ENCODE measurements at regions not wholly inside any gene's neighbourhood (a gene's known extent, or its start where the extent isn't known, plus 50 kb on each side); places are given as distances from the start of the nearest gene placed in this dataset.

DNA sequence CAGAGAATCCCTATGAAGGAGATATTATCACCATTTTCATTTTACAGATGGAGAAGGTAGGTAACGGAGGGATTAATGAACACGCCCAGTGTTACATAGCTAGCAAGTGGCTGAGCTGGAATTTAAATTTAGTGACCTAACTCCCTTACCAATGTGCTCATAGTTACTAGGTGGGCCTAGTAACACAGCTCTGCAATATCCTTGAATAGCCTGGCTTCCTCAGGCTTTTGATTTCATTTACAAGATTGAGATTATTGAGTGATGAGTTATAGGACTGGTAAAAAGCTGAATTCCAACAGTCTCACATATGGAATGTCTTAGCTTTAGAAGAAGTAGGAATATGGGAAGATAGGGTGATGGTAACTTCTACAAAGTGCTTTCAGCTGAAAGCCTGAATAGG, 336.3 kb upstream of the KIF2A start:
- Histone ChIP-seq H3K79me1 (ENCODE audit: low read depth, low read length) (no peaks in the 10 kb centered on the region), H3K56ac (replicated peaks; ENCODE audit: insufficient read length, low read depth, low read length) (no peak overlapping the region), H3K18ac (ENCODE audit: extremely low read depth, low read length) (no peak overlapping the region), H2AK5ac (ENCODE audit: low read depth, low read length) (no peak overlapping the region), H3K14ac (ENCODE audit: insufficient read length) (no peak overlapping the region), H3K4me2 (ENCODE audit: insufficient read depth in 1 of 2, low read depth in 2 of 2, low read length in 2 of 2) (no peak overlapping the region), H4K20me1 (replicated peaks in 1 of 2; ENCODE audit: control insufficient read depth in 1 of 2, insufficient read depth in 2 of 2, low read length in 2 of 2) (no peaks in the 10 kb centered on the region), H2BK5ac (ENCODE audit: low read depth, low read length) (no peak overlapping the region), H3K4ac (replicated peaks; ENCODE audit: insufficient read length, low read depth, low read length) (no peak overlapping the region), H3K27ac (ENCODE audit: low read depth, low read length) (no peak overlapping the region), H3K9me3 (ENCODE audit: insufficient read depth in 2 of 2, low read depth in 1 of 2, low read length in 1 of 2) (no peaks in the 10 kb centered on the region), H3K9ac (replicated peaks in 1 of 4; ENCODE audit: extremely low read depth in 1 of 4, low read depth in 3 of 4, low read length in 3 of 4) (no peak overlapping the region), H3K27me3 (replicated peaks in 1 of 4; ENCODE audit: control insufficient read depth in 3 of 4, extremely low read depth in 1 of 4, insufficient read depth in 3 of 4, low read length in 3 of 4) (no peaks in the 10 kb centered on the region), H3K4me3 (ENCODE audit: extremely low read depth in 1 of 4, insufficient read depth in 2 of 4, low read depth in 3 of 4, low read length in 4 of 4) (no peak overlapping the region), H2BK120ac (replicated peaks; ENCODE audit: low read depth, low read length) (no peak overlapping the region), H3K79me2 (ENCODE audit: control insufficient read depth in 1 of 2, insufficient read depth in 2 of 2, low read length in 2 of 2) (no peaks in the 10 kb centered on the region), H4K91ac (replicated peaks; ENCODE audit: insufficient read length, low read length) (no peak overlapping the region), H4K5ac (ENCODE audit: insufficient read length, low read depth, low read length) (no peak overlapping the region), H2AFZ (ENCODE audit: low read length) (no peak overlapping the region), H3K23me2 (ENCODE audit: low read depth, low read length) (no peaks in the 10 kb centered on the region; the same call in 1 of the 2 replicates), H2BK15ac (ENCODE audit: low read length) (no peak overlapping the region), H2BK12ac (ENCODE audit: low read depth, low read length) (no peak overlapping the region), H3K4me1 (replicated peaks in 1 of 4; ENCODE audit: control insufficient read depth in 3 of 4, insufficient read depth in 4 of 4, low read length in 3 of 4) (no peaks in the 10 kb centered on the region), H4K8ac (ENCODE audit: extremely low read depth, insufficient read depth, low read length) (no peak overlapping the region), H3K23ac (ENCODE audit: insufficient read length) (no peak overlapping the region), H2BK20ac (ENCODE audit: low read length) (no peak overlapping the region), H3K36me3 (ENCODE audit: control insufficient read depth in 2 of 4, insufficient read depth in 4 of 4, low read length in 3 of 4) (no peaks in the 10 kb centered on the region)
- CTCF ChIA-PET (ENCODE audit: partially characterized antibody), result interaction anchor here (1.1 kb wide), 2 partner anchors 152 to 176 kb away, joined by 3 read pairs; no protein-coding TSS in a partner anchor
- FAIRE-seq (no peak), DNase-seq (ENCODE audit: low read depth in 1 of 2, low spot score in 2 of 2) (no peak)
- WGBS, 2 experiments (ENCODE audit: extremely low coverage in 1 of 2, insufficient coverage in 1 of 2, insufficient read length in 1 of 2, insufficient replicate concordance in 2 of 2, low coverage in 1 of 2, low lambda C conversion rate in 2 of 2, missing lambda C conversion rate in 1 of 2), result 88% methylated on average over 2 of the region's 2 CpGs; no CpG with 5 or more reads in 1 of the 2 experiments
- POLR2A ChIA-PET (ENCODE audit: partially characterized antibody), result no interaction called here
- TF ChIP-seq, protein P1, sequence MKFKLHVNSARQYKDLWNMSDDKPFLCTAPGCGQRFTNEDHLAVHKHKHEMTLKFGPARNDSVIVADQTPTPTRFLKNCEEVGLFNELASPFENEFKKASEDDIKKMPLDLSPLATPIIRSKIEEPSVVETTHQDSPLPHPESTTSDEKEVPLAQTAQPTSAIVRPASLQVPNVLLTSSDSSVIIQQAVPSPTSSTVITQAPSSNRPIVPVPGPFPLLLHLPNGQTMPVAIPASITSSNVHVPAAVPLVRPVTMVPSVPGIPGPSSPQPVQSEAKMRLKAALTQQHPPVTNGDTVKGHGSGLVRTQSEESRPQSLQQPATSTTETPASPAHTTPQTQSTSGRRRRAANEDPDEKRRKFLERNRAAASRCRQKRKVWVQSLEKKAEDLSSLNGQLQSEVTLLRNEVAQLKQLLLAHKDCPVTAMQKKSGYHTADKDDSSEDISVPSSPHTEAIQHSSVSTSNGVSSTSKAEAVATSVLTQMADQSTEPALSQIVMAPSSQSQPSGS (IDR thresholded peaks at IDR 0.05; ENCODE audit: low read length), result no peak
- no peak for TF ChIP-seq NRF1 (IDR thresholded peaks at IDR 0.05; ENCODE audit: low read depth, low read length)
- no peak for TF ChIP-seq POLR2AphosphoS5 (IDR thresholded peaks at IDR 0.05; ENCODE audit: low read depth, low read length)
- no peak for TF ChIP-seq HDAC2 (IDR thresholded peaks at IDR 0.05; ENCODE audit: borderline replicate concordance in 1 of 2, low read depth in 2 of 2, low read length in 2 of 2)
- TF ChIP-seq, protein P2, sequence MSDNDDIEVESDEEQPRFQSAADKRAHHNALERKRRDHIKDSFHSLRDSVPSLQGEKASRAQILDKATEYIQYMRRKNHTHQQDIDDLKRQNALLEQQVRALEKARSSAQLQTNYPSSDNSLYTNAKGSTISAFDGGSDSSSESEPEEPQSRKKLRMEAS (IDR thresholded peaks at IDR 0.05), result no peak
